Stromal cell of bone marrow (primary cell): ENCODE measurements at regions not wholly inside any gene's neighbourhood (a gene's known extent, or its start where the extent isn't known, plus 50 kb on each side); places are given as distances from the start of the nearest gene placed in this dataset.

Experiments used
- DNase-seq: peaks from one replicate; pipeline ENCODE4 v3.0.0-alpha.2; 2012; ENCODE audit warnings: low read depth

- DNase-seq, result no peak
Measured at GRCh38 chr1:103854279-103854678, 104.6 kb downstream of the AMY1C start.

GRCh38 chr1:103859721-103860120 is 110.0 kb downstream of the AMY1C start:
- no peak for DNase-seq

DNA sequence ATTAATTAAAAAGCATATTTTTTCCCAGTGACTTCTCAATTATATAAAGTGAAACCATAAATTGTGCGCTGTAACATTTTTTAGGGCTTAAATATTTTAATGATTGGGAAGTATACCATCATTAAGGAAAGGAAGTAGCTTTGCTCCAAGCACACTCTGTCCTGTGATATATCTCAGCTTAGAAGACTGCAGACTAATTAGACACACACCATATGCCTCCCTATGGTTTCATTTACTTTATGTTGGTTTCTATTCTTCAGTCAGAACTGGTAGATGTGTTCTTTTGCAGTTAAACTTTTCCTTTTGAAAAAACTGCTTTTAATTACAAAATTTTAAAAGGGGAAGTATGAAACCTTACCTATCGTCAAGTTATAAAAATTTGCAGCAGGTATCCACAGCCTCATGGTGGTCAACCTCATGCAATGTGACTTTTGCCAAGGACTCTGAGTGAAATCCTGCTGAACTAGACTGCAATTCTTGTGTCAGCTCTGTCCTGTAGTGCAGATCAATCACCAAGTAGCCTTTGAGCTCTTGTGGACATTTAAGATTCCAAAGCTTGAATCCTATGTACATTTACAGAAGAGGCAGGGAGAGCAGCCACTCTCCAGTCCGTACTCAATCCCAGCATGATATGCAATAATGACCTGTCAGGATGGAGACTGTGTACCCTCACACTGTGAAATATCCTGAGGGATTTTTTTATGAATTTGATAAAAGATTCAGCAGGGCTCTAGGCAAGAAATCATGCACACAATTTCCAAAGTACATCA is 149.1 kb downstream of the AMY1C start:
- DNase-seq, result no peak

DNA sequence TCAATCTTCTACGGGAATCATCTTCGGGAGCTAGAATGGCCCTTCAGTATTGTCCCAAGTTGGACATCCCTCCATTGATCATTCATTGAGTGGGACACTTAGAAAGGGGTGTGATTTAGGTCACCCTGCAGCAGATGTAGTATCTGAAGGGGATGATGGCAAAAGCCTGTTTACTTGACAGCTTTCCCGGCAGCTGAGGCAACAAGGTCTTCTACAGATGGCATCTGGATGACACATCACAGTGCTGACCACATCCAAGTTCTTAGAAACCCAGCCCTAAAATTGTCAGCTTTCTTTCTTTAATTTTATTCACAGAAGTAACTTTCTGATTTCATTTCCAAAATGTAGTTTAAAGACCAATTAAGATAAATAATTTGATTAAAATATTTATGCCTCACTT is 150.3 kb downstream of the AMY1C start:
- DNase-seq, result no peak

- no peak for DNase-seq
Measured at GRCh38 chr1:103901072-103901471, 151.4 kb downstream of the AMY1C start.

DNA sequence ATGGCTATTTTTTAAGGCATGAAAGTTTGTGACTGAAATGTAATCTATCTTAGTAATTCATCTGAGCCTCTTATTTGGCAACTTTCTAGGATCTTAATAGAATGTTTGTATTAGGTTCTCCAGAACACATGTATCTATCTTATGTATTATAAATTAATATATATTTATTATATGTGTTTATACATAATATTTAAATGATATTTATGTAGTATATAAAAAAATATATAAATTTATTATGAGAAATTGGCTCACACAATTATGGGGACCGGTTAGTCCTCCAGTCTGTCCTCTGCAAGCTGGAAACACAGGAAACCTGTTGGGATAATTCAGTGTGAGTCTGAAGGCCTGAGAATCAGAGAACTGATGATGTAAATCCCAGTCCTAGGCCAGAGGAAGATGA is 155.7 kb downstream of the AMY1C start:
- DNase-seq, result no peak

DNA sequence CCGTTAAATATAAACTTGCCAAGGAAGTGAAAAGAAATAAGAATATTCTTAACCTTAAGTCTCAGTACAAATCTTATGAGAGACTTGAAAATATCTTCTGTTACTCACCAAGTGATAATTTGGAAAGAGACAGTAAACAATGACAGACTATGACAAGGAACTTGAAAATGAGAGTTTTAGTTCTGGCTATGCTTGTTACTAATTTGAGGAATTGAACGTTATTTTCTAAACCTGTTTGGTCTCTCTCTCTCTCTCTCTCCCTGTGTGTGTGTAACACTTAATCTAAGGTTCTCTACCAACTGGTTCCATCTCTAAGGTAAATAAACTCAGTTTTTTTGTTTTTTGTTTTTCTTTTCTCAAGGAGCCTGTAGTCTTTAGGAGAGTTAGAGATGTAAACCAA is 161.8 kb downstream of the AMY1C start:
- DNase-seq, result no peak

- no peak for DNase-seq
Measured at GRCh38 chr1:103917795-103918194, 168.1 kb downstream of the AMY1C start.

DNA sequence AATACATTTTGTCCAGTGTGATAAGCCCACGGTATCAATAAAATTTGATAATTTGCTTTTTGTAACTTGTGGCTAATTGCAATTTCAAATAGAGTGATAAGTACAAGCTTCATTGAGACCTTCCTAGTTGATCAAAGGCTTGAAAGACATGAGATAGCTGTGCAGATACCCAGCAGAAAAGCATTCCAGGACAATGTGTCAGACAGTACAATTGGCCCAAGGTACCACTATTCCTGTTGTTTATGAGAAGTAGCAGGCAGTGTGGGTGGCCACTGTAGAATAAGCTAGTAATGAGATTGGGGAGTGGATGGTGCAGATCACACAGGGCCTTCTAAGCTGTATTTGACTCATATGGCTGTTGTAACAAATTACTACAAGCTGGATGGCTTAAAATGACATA is 182.2 kb downstream of the AMY1C start:
- DNase-seq, result no peak

DNA sequence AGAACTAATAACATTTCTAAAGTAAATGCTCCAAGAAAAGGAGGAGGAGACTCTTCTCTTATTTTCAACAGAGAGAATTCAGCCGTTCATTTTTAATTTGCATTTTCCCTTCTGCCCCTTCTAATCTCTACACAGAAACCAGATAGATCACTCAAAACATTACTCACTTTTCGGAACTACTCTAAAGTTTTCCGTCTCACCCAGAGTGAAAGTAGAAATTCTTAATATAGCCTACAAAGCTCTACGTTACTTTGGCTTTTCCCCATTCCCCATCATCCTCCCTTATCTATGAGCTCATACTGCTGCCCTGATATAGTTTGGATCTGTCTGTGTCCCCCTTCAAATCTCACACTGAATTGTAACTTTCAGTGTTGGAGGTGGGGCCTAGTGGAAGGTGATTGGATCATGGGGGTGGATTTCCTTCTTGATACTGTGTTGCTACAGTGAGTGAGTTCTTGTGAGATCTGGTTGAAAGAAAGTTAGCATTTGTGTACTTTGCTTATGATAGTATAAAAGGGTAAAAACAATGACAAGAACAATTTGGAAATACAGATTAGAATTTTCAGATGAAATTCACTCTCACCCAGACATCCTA is 188.2 kb downstream of the AMY1C start:
- no peak for DNase-seq

GRCh38 chr1:103941086-103941485 is 191.4 kb downstream of the AMY1C start:
- DNase-seq, result no peak

GRCh38 chr1:103942029-103942428 is 192.3 kb downstream of the AMY1C start:
- no peak for DNase-seq

- no peak for DNase-seq
Measured at GRCh38 chr1:103945774-103946173, 196.1 kb downstream of the AMY1C start.

GRCh38 chr1:103948526-103948925 is 198.8 kb downstream of the AMY1C start:
- no peak for DNase-seq

- DNase-seq, result no peak
Measured at GRCh38 chr1:103949779-103950178, 200.1 kb downstream of the AMY1C start.

- DNase-seq, result no peak
Measured at GRCh38 chr1:103953386-103953785, 203.7 kb downstream of the AMY1C start.

GRCh38 chr1:103958699-103959098 is 209.0 kb downstream of the AMY1C start:
- no peak for DNase-seq

DNA sequence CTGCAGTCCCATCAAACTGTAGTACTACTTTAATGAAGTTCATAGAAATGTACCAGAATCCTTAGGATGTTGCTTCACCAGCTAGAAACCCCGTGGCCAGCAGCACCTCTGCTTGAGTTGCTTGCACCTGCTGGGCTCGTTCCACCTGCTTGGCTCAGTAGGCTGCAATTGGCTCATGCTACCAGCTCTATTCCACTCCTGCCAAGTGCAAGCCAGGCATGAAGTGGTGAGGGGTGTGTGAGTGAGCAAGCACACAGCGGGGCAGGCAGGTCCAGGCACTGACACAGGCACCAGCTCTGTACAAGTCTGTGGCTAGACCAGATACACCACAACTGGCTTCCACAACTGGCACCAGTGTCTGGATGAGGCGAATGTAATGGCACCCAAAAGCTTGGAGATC is 209.9 kb downstream of the AMY1C start:
- no peak for DNase-seq

- DNase-seq, result no peak
Measured at GRCh38 chr1:103960045-103960444, 210.3 kb downstream of the AMY1C start.

- no peak for DNase-seq
Measured at GRCh38 chr1:103960710-103961109, 211.0 kb downstream of the AMY1C start.

DNA sequence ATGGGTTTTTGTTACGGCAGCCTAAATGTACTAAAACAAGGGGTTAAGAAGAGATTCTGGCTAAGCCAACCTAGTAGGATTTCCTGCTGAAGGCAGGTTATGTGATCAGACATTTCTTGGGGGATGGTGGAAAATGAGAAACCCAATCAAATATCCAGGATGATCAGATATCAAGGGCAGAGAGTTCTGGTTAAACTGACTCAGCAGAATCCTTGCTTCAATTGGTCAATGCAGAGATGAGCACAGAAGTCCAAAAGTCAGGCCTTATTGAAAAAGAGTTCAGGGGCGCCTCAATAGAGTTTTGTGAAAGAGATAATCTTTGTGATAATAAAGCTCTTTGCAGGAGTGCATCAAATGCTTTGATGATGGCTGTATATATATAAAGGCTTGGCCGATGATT is 237.1 kb downstream of the AMY1C start:
- no peak for DNase-seq

GRCh38 chr1:103997631-103998030 is 247.9 kb downstream of the AMY1C start:
- no peak for DNase-seq

GRCh38 chr1:104018922-104019674 is 269.4 kb downstream of the AMY1C start:
- no peak for DNase-seq
